ENCODE measurements at regions not wholly inside any gene's neighbourhood (a gene's known extent, or its start where the extent isn't known, plus 50 kb on each side); places are given as distances from the start of the nearest gene placed in this dataset.

GRCh38 chr12:4099276-4099675 lies 174.3 kb upstream of the CCND2 start:
- no peak for DNase-seq

DNA sequence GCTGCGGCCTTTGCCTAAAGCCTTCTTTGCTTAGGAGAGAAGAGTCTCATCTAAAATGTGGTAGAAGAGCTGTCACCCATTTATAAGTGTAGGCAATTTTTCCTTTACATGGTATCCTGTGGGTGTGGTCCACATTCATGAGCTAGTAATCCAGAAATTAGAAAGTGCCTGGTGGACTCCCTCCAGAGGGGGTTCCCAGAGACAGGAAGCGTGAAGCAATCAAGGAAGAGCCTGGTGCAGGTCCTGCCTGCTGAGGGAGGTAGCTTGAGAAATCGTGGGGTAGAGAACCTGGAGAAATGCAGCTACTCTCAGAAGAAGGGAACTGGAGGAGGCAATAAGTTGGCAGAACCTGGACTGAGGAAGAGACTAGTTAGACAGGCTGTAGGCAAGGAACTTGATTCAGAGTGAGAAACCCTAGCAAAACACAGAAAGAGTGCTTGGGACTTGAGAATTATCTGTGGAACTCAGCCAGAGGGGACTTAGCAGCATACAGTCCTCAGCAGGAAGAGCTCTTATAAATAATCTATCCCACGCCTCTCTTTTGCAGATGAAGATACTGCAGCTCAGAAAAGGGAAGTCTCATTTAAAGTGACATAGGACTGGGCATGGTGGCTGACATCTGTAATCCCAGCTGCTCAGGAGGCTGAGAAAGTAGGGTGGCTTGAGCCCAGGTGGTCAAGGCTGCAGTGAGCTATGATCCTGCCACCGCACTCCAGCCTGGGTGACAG lies 182.4 kb upstream of the CCND2 start:
- DNase-seq, result no peak

DNA sequence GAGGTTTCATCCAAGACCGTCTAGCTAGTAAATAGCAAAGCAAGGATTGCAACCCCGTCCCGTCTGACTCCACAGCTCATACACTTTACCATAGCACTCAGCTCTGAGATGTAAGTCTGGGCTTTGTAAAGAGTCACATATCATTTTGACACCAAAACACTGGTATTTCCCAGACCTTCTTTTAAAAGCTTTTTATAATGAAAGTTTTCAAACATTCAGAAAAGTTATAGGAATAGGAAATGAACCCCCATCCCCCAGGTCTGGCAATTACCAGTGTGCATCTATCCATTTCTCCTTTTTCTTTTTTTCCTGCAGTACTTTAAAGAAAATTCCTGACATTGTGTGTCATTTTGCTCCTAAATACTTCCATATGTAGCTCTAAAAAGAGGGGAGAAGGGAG lies 183.6 kb upstream of the CCND2 start:
- no peak for DNase-seq

DNA sequence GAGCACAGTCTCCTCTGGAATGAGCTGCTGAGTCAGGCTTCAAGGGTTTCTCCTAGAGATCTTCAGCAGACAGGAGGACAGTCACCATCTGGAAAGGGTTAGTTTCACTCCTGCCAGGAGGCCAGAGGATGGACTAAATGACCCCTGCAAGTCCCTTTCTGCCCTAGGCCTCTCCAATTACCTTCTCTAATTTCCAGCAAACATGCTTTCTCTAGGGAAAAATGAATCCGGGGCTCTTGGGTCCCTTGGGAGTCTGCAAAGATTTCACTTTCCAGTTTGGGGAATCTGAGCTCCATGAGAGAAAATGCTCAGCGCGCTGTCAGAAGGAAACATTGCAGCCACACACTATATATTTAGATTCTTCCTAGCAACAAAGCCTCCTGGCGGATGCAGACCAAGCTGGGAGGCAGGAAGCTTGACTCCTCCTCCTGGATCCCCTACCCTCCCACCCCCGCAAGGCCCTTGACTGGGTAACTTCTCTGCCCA lies 184.4 kb upstream of the CCND2 start:
- no peak for DNase-seq

- no peak for DNase-seq
These were observed 185.1 kb upstream of the CCND2 start for GRCh38 chr12:4088451-4088850.

DNA sequence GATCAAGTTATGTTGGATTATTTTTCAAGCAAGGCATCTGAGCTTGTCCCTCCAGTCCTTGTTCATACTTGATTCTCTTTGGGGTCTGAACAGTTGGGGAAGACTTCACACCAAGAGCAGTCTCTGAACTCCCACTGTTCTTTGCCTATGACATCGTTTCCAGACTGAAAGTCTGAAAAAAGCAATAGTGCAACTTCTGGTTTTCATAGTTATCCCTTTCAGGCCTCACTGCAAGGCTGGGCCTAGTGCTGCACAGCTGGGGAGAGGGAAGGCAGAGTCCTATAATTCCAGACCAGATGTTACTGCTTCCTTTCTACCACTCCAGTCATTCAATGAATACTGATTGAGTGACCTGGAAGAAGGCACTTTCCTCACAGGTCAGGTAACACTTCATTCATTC lies 187.1 kb upstream of the CCND2 start:
- DNase-seq, result no peak

- no peak for DNase-seq
These were observed 189.0 kb upstream of the CCND2 start for GRCh38 chr12:4084573-4084972.

DNA sequence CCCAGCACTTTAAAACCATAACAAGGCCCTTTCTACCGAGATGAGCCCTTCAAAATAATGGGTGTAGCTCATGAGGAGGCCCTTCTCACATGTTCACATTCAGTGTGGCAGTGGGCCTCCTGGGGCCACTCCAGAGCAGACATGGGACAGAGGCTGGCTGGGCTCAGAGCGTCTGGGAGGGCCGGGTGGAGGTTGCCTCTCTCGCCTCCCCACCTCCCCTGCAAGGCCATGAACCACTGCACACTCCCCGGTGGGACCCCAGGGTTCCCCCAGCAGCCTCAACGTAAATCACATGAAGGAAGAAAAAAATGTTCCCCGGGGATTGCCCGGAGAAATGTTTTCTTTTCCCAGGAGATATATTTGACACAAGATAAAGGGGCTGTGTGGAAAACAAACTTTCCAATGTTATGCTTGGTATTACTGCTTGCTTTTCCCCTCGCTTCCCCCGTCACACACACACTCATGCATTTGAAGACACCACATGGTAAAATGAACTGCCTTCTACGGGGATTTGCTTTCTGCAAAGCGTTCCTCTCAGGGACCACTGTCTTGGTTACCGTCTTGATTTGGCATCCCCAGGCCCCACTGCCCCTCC lies 190.7 kb upstream of the CCND2 start:
- DNase-seq, result no peak

- no peak for DNase-seq
These were observed 193.3 kb upstream of the CCND2 start for GRCh38 chr12:4080213-4080612.

DNA sequence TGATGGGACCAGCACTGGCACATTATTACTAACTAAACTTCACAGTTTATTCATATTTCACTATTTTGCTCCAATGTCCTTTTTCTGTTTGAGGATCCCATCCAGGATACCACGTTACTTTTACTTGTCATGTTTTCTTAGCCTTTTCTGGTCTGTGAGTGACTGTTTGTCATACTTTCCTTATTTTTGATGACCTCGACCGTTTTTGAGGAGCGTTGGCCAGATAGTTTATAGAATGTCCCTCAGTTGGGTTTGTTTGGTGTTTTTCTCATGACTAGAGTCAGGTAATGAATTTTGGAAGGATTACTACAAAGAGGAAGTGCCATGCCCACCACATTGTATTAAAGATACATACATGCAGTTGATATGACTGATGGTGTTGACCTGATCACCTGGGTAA lies 199.4 kb upstream of the CCND2 start:
- DNase-seq, result no peak

DNA sequence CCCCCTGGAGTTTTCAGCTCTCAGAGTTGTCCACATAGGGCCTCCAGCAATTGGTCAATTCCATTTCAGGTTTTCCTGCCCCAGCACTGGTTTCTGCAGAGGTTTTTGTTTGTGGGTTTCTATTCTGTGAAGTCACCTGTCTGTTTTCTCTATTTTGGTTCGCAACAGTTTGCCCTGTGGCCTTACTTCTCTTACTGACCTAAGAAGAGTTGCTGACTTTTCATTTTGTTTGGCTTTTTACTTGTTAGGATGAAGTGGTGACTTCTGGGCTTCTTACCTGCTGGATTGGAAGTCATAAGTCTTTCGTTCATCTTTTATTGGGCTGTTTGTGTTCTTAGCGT lies 196.4 kb upstream of the PARP11 start:
- no peak for DNase-seq

- no peak for DNase-seq
These were observed 195.9 kb upstream of the PARP11 start for GRCh38 chr12:4068981-4069669.

DNA sequence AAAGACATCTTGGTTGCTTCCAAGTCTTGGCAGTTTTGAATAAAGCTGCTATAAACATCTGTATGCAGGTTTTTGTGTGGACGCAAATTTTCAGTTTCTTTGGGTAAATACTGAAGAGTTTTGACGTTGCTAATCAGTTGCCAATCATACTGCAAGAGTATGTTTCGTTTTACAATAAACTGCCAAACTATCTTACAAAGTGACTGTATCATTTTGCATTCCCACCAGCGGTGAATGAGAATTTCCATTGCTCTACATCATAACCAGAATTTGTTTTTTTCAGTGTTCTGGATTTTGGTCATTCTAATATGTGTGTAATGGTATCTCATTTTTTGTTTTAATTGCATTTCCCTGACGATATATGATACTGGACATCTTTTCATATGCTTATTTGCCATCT lies 190.8 kb upstream of the PARP11 start:
- DNase-seq, result no peak

DNA sequence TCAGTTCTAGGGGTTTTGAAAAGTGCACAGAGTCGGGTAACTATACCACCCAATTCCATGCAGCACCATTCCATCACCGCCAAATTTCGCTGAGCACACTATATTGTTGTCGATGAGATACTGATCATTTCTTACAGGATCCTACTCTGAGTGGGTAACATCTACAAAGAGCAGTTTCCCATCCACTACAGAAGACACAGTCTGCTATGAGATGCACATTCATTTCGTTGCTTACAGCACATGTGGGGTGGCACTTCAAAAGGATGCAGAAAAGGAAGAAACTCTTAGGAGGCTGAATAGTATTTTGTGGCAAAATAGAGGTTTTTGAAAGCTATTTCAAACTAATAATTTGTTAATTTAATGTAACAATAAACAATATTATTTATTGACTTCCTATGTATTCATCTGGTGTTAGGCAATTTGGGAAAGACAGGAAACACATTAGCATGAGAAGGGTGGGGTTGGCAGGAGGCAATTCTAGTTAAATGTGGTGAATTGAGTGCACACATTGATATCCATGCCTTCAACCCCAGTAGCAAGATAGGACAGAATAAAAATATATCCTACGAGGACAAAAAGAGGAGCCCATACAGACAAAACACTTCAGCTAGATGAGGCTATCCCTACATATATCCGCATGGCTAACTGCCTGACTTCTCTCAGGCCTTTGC lies 186.8 kb upstream of the PARP11 start:
- no peak for DNase-seq

DNA sequence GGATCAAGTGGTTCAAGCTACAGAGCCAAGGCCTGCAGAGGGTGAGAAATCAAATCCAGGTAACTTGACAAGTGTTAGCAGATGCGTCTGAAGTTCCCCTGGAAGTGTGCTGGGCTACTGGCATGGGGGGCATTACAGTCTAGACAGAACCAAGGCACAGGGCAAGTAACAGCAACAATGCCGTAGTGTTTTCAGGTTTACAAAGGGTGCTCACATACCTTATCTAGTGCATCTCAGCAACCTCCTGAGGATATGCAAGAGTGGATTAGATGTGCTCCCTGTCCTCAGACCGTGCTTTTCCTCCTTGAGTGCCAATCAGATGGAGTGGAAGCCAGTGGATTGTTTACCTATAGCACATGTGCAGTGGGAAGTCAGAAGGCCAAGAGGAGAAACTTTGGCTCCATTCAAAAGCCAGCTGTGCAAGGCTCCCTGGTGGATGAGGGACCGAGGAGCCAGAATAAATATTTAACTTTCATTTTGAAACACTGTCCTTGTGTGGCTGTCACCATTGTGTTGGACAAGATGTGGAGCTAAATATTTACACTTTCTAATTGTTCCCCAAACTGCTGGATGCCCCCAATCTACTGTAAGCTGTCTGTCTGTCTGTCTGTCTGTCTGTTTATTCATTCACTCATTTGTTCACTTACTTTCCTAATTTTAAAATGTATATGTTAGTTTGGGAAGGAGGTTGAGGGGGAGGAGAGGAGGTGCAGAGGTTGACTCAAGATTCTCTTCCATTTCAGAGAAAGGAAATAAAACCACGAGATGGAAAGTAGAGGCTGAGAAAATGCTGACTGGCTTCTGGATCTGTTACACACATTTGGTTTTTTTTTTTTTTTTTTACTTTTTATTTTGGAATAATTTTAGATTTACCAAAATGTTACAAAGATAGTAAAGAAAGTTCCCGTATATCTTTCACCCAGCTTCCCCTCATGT lies 184.0 kb upstream of the PARP11 start:
- no peak for DNase-seq

GRCh38 chr12:4054630-4055029 lies 181.4 kb upstream of the PARP11 start:
- DNase-seq, result no peak

DNA sequence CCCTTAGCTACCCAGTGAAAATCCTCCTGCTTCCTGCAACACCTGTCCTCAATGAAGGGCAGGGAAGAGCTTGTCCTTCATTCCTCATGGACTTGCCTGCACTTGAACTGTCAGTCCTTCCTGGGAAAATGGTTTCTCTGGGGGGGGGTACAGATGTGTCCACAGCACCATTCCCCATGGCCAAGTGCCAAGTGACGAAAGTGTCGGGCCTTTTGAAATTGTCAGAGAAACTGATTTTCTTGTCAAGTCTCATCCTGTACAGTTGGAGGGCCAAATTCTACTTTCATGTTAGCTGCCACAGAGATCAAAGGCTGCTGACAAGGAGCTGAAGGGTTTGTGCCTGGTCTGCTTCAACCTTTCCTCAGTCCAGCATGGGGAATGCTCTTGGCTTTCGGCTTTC lies 179.5 kb upstream of the PARP11 start:
- DNase-seq, result no peak

GRCh38 chr12:4051596-4051995 lies 178.4 kb upstream of the PARP11 start:
- DNase-seq, result no peak

- no peak for DNase-seq
These were observed 177.1 kb upstream of the PARP11 start for GRCh38 chr12:4050340-4050739.

- DNase-seq, result no peak
These were observed 176.3 kb upstream of the PARP11 start for GRCh38 chr12:4049298-4050080.

DNA sequence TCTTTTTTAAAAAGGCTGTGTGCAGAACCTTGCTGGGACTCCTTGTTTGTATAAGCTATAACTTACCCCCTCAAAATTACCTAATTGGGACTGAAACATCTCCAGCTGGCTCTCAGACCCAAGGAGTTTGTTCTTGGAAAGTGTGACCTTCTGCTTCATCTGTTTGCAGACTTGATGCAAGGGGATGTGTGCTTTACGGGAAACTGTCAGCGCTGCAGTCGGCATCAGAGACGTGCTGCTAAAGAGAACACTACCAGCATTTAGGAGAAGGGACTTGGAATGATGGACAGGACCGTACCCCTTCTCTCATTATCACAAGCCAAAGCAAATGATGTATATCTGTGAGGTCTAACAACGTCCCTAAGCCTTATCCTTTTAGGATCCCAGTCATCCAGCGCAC lies 174.2 kb upstream of the PARP11 start:
- DNase-seq, result no peak

DNA sequence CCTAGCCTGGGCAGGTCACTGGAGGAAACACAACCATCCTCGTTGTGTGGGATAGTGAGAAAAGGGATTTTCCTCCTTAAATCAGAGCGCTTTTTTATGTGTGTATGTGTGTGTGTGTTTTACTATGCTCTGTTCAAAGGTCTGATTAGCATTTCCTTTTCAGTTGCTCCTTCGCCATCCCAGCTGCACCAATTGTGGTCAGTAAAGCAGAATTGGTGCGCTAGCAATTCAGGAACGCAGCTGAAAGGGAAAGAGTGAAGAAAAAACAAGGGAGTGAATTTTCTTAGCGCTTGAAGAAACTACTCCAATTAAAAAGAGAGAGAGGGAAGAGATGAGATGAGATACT lies 173.3 kb upstream of the PARP11 start:
- DNase-seq, result no peak
